ENCODE measurements at regions not wholly inside any gene's neighbourhood (a gene's known extent, or its start where the extent isn't known, plus 50 kb on each side); places are given as distances from the start of the nearest gene placed in this dataset.
"Not testable (repeated sequence)": the region's sequence is repeated elsewhere in the genome, so short reads cannot be mapped to it uniquely, and the experiment has no call there.

GRCh38 chr2:215793747-215794595 lies 219.4 kb downstream of the MREG start:
- DNase-seq, result no peak

GRCh38 chr2:215791481-215791937 lies 221.8 kb downstream of the MREG start:
- no peak for DNase-seq

GRCh38 chr2:215790523-215791421 lies 222.6 kb downstream of the MREG start:
- DNase-seq, result no peak

- no peak for DNase-seq
These were observed 225.7 kb downstream of the MREG start for GRCh38 chr2:215787565-215788178.

- DNase-seq, result no peak
These were observed 226.3 kb downstream of the MREG start for GRCh38 chr2:215787025-215787424.

GRCh38 chr2:215784371-215784783 lies 229.0 kb downstream of the MREG start:
- no peak for DNase-seq

GRCh38 chr2:215783640-215784039 lies 229.7 kb downstream of the MREG start:
- DNase-seq, result not testable (repeated sequence)

GRCh38 chr2:215782965-215783364 lies 230.4 kb downstream of the MREG start:
- no peak for DNase-seq

GRCh38 chr2:215782295-215782694 lies 231.1 kb downstream of the MREG start:
- DNase-seq, result no peak

GRCh38 chr2:215780907-215781685 lies 232.3 kb downstream of the MREG start:
- DNase-seq, result no peak

GRCh38 chr2:215780313-215780712 lies 233.0 kb downstream of the MREG start:
- DNase-seq, result no peak

GRCh38 chr2:215779912-215780311 lies 233.4 kb downstream of the MREG start:
- DNase-seq, result no peak

GRCh38 chr2:215777465-215778044 lies 235.8 kb downstream of the MREG start:
- DNase-seq, result no peak

GRCh38 chr2:215775106-215775505 lies 238.2 kb downstream of the MREG start:
- no peak for DNase-seq

GRCh38 chr2:215773728-215774127 lies 239.6 kb downstream of the MREG start:
- no peak for DNase-seq

- DNase-seq, result no peak
These were observed 240.5 kb downstream of the MREG start for GRCh38 chr2:215772634-215773563.

- no peak for DNase-seq
These were observed 241.3 kb downstream of the MREG start for GRCh38 chr2:215772003-215772402.

GRCh38 chr2:215771241-215771640 lies 242.1 kb downstream of the MREG start:
- no peak for DNase-seq

- no peak for DNase-seq
These were observed 242.7 kb downstream of the MREG start for GRCh38 chr2:215770668-215771067.

- no peak for DNase-seq
These were observed 244.1 kb downstream of the MREG start for GRCh38 chr2:215769246-215769645.

- no peak for DNase-seq
These were observed 245.7 kb downstream of the MREG start for GRCh38 chr2:215767625-215768024.
